ENCODE measurements at regions not wholly inside any gene's neighbourhood (a gene's known extent, or its start where the extent isn't known, plus 50 kb on each side); places are given as distances from the start of the nearest gene placed in this dataset.
A peak's percentile ranks its signal among the peaks of the same experiment; 100 is the strongest.

GRCh38 chr11:69424748-69425147 is 56.7 kb upstream of the LINC01488 start:
- Histone ChIP-seq H3K9me3 (ENCODE audit: low read depth, low read length) (peaks cover 4% of the 10 kb centered on the region), H3K27ac (ENCODE audit: low read depth, low read length) (no peak overlapping the region), H3K4me3 (ENCODE audit: insufficient read depth, low read length) (no peak overlapping the region), H3K36me3 (ENCODE audit: insufficient read depth, low read length) (no peaks in the 10 kb centered on the region), H2AFZ (ENCODE audit: low read length) (no peak overlapping the region), H3K79me2 (ENCODE audit: insufficient read depth, low read length) (no peaks in the 10 kb centered on the region), H3K4me1 (ENCODE audit: insufficient read depth, low read length) (peaks cover 12% of the 10 kb centered on the region), H3K27me3 (ENCODE audit: insufficient read depth, low read length) (no peaks in the 10 kb centered on the region), H4K20me1 (ENCODE audit: insufficient read depth, low read length) (no peaks in the 10 kb centered on the region), H3K4me2 (ENCODE audit: insufficient read depth, low read length) (no peak overlapping the region)
- peak; percentile 38 for DNase-seq (ENCODE audit: insufficient read length, low spot score, missing footprints)
- no peak for TF ChIP-seq CTCF (IDR thresholded peaks at IDR 0.05; ENCODE audit: extremely low read depth, low read depth, low read length)

- Histone ChIP-seq H3K27ac (ENCODE audit: low read depth, low read length) (no peak overlapping the region), H3K9me3 (ENCODE audit: low read depth, low read length) (peaks cover 4% of the 10 kb centered on the region), H2AFZ (ENCODE audit: low read length) (no peak overlapping the region), H3K36me3 (ENCODE audit: insufficient read depth, low read length) (no peaks in the 10 kb centered on the region), H3K4me1 (ENCODE audit: insufficient read depth, low read length) (peaks cover 6% of the 10 kb centered on the region), H3K4me2 (ENCODE audit: insufficient read depth, low read length) (no peak overlapping the region), H3K79me2 (ENCODE audit: insufficient read depth, low read length) (no peaks in the 10 kb centered on the region), H4K20me1 (ENCODE audit: insufficient read depth, low read length) (no peaks in the 10 kb centered on the region), H3K27me3 (ENCODE audit: insufficient read depth, low read length) (no peaks in the 10 kb centered on the region), H3K4me3 (ENCODE audit: insufficient read depth, low read length) (no peak overlapping the region)
- TF ChIP-seq CTCF (IDR thresholded peaks at IDR 0.05; ENCODE audit: extremely low read depth, low read depth, low read length) = no peak
- DNase-seq (ENCODE audit: insufficient read length, low spot score, missing footprints) = no peak
Measured at GRCh38 chr11:69425444-69425843, 56.0 kb upstream of the LINC01488 start.

GRCh38 chr11:69425895-69426544 is 55.4 kb upstream of the LINC01488 start:
- H3K4me2 ChIP-seq (ENCODE audit: insufficient read depth, low read length) = no peak overlapping the region
- H3K4me1 ChIP-seq (ENCODE audit: insufficient read depth, low read length) = peaks cover 3% of the 10 kb centered on the region
- peaks cover 4% of the 10 kb centered on the region for H3K9me3 ChIP-seq (ENCODE audit: low read depth, low read length)
- no peaks in the 10 kb centered on the region for H3K27me3 ChIP-seq (ENCODE audit: insufficient read depth, low read length)
- no peaks in the 10 kb centered on the region for H3K79me2 ChIP-seq (ENCODE audit: insufficient read depth, low read length)
- H3K27ac ChIP-seq (ENCODE audit: low read depth, low read length) = no peak overlapping the region
- no peaks in the 10 kb centered on the region for H3K36me3 ChIP-seq (ENCODE audit: insufficient read depth, low read length)
- no peak for TF ChIP-seq CTCF (IDR thresholded peaks at IDR 0.05; ENCODE audit: extremely low read depth, low read depth, low read length)
- no peak overlapping the region for H3K4me3 ChIP-seq (ENCODE audit: insufficient read depth, low read length)
- no peaks in the 10 kb centered on the region for H4K20me1 ChIP-seq (ENCODE audit: insufficient read depth, low read length)
- H2AFZ ChIP-seq (ENCODE audit: low read length) = no peak overlapping the region
- peak; percentile 78 for DNase-seq (ENCODE audit: insufficient read length, low spot score, missing footprints)

- no peak for TF ChIP-seq CTCF (IDR thresholded peaks at IDR 0.05; ENCODE audit: extremely low read depth, low read depth, low read length)
- Histone ChIP-seq H3K4me3 (ENCODE audit: insufficient read depth, low read length) (no peak overlapping the region), H3K79me2 (ENCODE audit: insufficient read depth, low read length) (no peaks in the 10 kb centered on the region), H3K9me3 (ENCODE audit: low read depth, low read length) (peaks cover 4% of the 10 kb centered on the region), H4K20me1 (ENCODE audit: insufficient read depth, low read length) (no peaks in the 10 kb centered on the region), H2AFZ (ENCODE audit: low read length) (no peak overlapping the region), H3K36me3 (ENCODE audit: insufficient read depth, low read length) (no peaks in the 10 kb centered on the region), H3K27me3 (ENCODE audit: insufficient read depth, low read length) (no peaks in the 10 kb centered on the region), H3K4me1 (ENCODE audit: insufficient read depth, low read length) (peaks cover 4% of the 10 kb centered on the region), H3K27ac (ENCODE audit: low read depth, low read length) (no peak overlapping the region), H3K4me2 (ENCODE audit: insufficient read depth, low read length) (no peak overlapping the region)
- peak; percentile 67 for DNase-seq (ENCODE audit: insufficient read length, low spot score, missing footprints)
Measured at GRCh38 chr11:69427337-69427736, 54.1 kb upstream of the LINC01488 start.
